HepG2 (cell line): ENCODE measurements at regions not wholly inside any gene's neighbourhood (a gene's known extent, or its start where the extent isn't known, plus 50 kb on each side); places are given as distances from the start of the nearest gene placed in this dataset.

Experiments
- ATAC-seq: fragments of 200-7000 bp; cut with Tn5 transposase; 3 replicates; pipeline ENCODE4 v1.9.1; 2020; ENCODE audit warnings: mild to moderate bottlenecking, moderate library complexity
- BruUV-seq: library from RNA; stranded (reverse); fragments of 400-500 nt; replicated peaks from 2 replicates; lab custom pipeline; 2021; lab: Mats Ljungman, UMichigan
- CTCF ChIA-PET: fragments of 300-600 bp; formaldehyde crosslinking; extraction: SDS; loops from one replicate; lab custom pipeline; 2021; ENCODE audit warnings: low total read pairs, inconsistent platforms, low intra/inter-chr PET ratio; lab: Yijun Ruan, JAX
- POLR2A ChIA-PET: fragments of 350-600 bp; sonication (Branson Sonifier 250); formaldehyde crosslinking; loops from one replicate; lab custom pipeline; 2020; ENCODE audit warnings: antibody characterized with exemption, inconsistent platforms; lab: Yijun Ruan, JAX
- DNase-seq: peaks from one replicate; pipeline ENCODE4 v3.0.0-alpha.2; 2015; ENCODE audit warnings: low spot score
- FAIRE-seq: peaks from 3 replicates; lab custom pipeline; 2011; peaks lifted over from hg19 to GRCh38; lab: Jason Lieb, UNC
- H2AFZ ChIP-seq: one replicate; pipeline ENCODE4 v1.6.1; 2011; ENCODE audit warnings: low read length, inconsistent platforms
- H3K27ac ChIP-seq: fragments of 300-600 bp; 3 replicates; pipeline ENCODE4 v1.8.0; 2011; ENCODE audit warnings: mixed run types, mild to moderate bottlenecking, mixed read lengths, low read length, inconsistent platforms; ENCODE audit not compliant: insufficient read depth; ENCODE audit errors: extremely low read length
- H3K27me3 ChIP-seq, 2 experiments: fragments of 200-600 bp in 1 of 2; 2 replicates in 1 of 2; 3 replicates in 1 of 2; pipeline versions ENCODE4 v1.6.0 to v1.8.0; 2011; ENCODE audit warnings: low read length in 2 of 2, mild to moderate bottlenecking in 2 of 2, moderate library complexity in 2 of 2, inconsistent platforms in 1 of 2; ENCODE audit not compliant: insufficient read depth in 2 of 2, control insufficient read depth in 1 of 2
- H3K36me3 ChIP-seq, 2 experiments: fragments of 200-600 bp in 1 of 2; replicated peaks in 1 of 2; 2 replicates in 1 of 2; 3 replicates in 1 of 2; pipeline versions ENCODE4 v1.5.1 to v1.8.0; 2011; ENCODE audit warnings: low read length in 2 of 2, inconsistent platforms in 1 of 2; ENCODE audit not compliant: insufficient read depth in 2 of 2, control insufficient read depth in 1 of 2
- H3K4me1 ChIP-seq: 2 replicates; pipeline ENCODE4 v1.5.1; 2012; ENCODE audit warnings: low read length, inconsistent platforms; ENCODE audit not compliant: insufficient read depth
- H3K4me2 ChIP-seq: 2 replicates; pipeline ENCODE4 v1.6.0; 2011; ENCODE audit warnings: low read depth, low read length, inconsistent platforms
- H3K4me3 ChIP-seq, 3 experiments: fragments of 200-600 bp in 1 of 3; sonication (generic), shearing (Covaris generic) in 1 of 3; replicated peaks in 1 of 3; 2 replicates each; pipeline ENCODE4 v1.5.1; 2011 to 2016; ENCODE audit warnings: low read length in 3 of 3, inconsistent platforms in 2 of 3, low read depth in 2 of 3, mild to moderate bottlenecking in 2 of 3, control low read depth in 1 of 3, mixed read lengths in 1 of 3; ENCODE audit not compliant: insufficient read depth in 1 of 3
- H3K79me2 ChIP-seq: one replicate; pipeline ENCODE4 v1.6.1; 2011; ENCODE audit warnings: low read length, inconsistent platforms; ENCODE audit not compliant: insufficient read depth
- H3K9ac ChIP-seq: 2 replicates; pipeline ENCODE4 v1.6.0; 2011; ENCODE audit warnings: mild to moderate bottlenecking, low read depth, low read length, inconsistent platforms; ENCODE audit not compliant: insufficient read depth
- H3K9me3 ChIP-seq: 2 replicates; pipeline ENCODE4 v1.5.1; 2012; ENCODE audit warnings: mild to moderate bottlenecking, low read length
- H4K20me1 ChIP-seq: 2 replicates; pipeline ENCODE4 v1.6.0; 2011; ENCODE audit warnings: inconsistent platforms, mild to moderate bottlenecking, low read length, moderate library complexity; ENCODE audit not compliant: insufficient read depth
- BHLHE40 ChIP-seq: IDR thresholded peaks from 2 replicates; pipeline ENCODE4 v1.6.1; 2011; ENCODE audit warnings: low read length, improper control_type of control experiment
- GATA4 ChIP-seq: sonication (generic); IDR thresholded peaks from 2 replicates; pipeline ENCODE4 v1.6.1; 2016; ENCODE audit warnings: antibody characterized with exemption, low read depth, borderline replicate concordance
- HIVEP1 ChIP-seq: sonication (generic); formaldehyde crosslinking; IDR thresholded peaks from 2 replicates; pipeline ENCODE4 v1.4.0; 2020; ENCODE audit warnings: mild to moderate bottlenecking, missing genetic modification reagents
- MBNL3 ChIP-seq: fragments of 250-450 bp; sonication (Bioruptor Pico); conservative IDR thresholded peaks from 2 replicates; pipeline ENCODE4 v1.8.0; 2022; ENCODE audit warnings: mild to moderate bottlenecking, inconsistent platforms
- NFYB ChIP-seq: sonication (generic); formaldehyde crosslinking; IDR thresholded peaks from 2 replicates; pipeline ENCODE4 v1.4.0; 2020; ENCODE audit warnings: missing genetic modification reagents
- SNAI1 ChIP-seq: sonication (generic); formaldehyde crosslinking; IDR thresholded peaks from 2 replicates; pipeline ENCODE4 v1.5.0; 2020; ENCODE audit warnings: mild to moderate bottlenecking, missing genetic modification reagents, borderline replicate concordance
- TAF15 ChIP-seq: fragments of 200-400 bp; formaldehyde crosslinking; IDR thresholded peaks from one replicate; pipeline ENCODE4 v1.6.1; 2018; ENCODE audit warnings: mild to moderate bottlenecking, low read depth, low read length; ENCODE audit not compliant: poor library complexity, severe bottlenecking
- TOE1 ChIP-seq: sonication (generic); formaldehyde crosslinking; IDR thresholded peaks from 2 replicates; pipeline ENCODE4 v1.4.0; 2020; ENCODE audit warnings: mild to moderate bottlenecking, missing genetic modification reagents
- ZEB1 ChIP-seq: IDR thresholded peaks from 2 replicates; pipeline ENCODE4 v1.6.1; 2012; ENCODE audit warnings: mild to moderate bottlenecking, low read depth, inconsistent platforms; ENCODE audit not compliant: insufficient replicate concordance
- ZNF580 ChIP-seq: IDR thresholded peaks from 2 replicates; pipeline ENCODE4 v1.6.1; 2016; ENCODE audit warnings: low read depth, borderline replicate concordance
- ZNF616 ChIP-seq: sonication (generic); formaldehyde crosslinking; IDR thresholded peaks from 2 replicates; pipeline ENCODE4 v1.5.0; 2020; ENCODE audit warnings: low read depth, mild to moderate bottlenecking, missing genetic modification reagents
- ZNF629 ChIP-seq: sonication (generic); formaldehyde crosslinking; conservative IDR thresholded peaks from 2 replicates; pipeline ENCODE4 v1.5.0; 2020; ENCODE audit warnings: missing genetic modification reagents
- ZNF75D ChIP-seq: sonication (generic); formaldehyde crosslinking; IDR thresholded peaks from 2 replicates; pipeline ENCODE4 v1.8.1; 2023; ENCODE audit warnings: missing genetic modification reagents, mild to moderate bottlenecking, borderline replicate concordance
- ZNF891 ChIP-seq: sonication (generic); formaldehyde crosslinking; IDR thresholded peaks from 2 replicates; pipeline ENCODE4 v1.5.0; 2020; ENCODE audit warnings: mild to moderate bottlenecking, missing genetic modification reagents
- WGBS: methylation state at CpG from one replicate; pipeline ENCODE4 v1.1.6; 2017; ENCODE audit warnings: low lambda C conversion rate; 5-methylcytosine and 5-hydroxymethylcytosine counted together
- in situ Hi-C: cut with HindIII; loops from 2 replicates; pipeline ENCODE4 v1.10.0; 2017; ENCODE audit warnings: low pct_unique_long_range_greater_than_20kb; ENCODE audit not compliant: extremely low pct_ligation_motif_present
- intact Hi-C: fragments of 100-400 bp; cut with micrococcal nuclease; formaldehyde crosslinking; loops from one replicate; pipeline ENCODE4 v1.10.0; 2022; ENCODE audit not compliant: unreplicated experiment
- TF ChIP-seq, protein P1 (sequence below): sonication (generic); formaldehyde crosslinking; IDR thresholded peaks from 2 replicates; pipeline ENCODE4 v1.4.0; 2020; ENCODE audit warnings: missing genetic modification reagents, borderline replicate concordance
- TF ChIP-seq, protein P2 (sequence below): sonication (generic); formaldehyde crosslinking; IDR thresholded peaks from 2 replicates; pipeline ENCODE4 v1.5.1; 2020; ENCODE audit warnings: mild to moderate bottlenecking, missing genetic modification reagents, moderate library complexity

DNA sequence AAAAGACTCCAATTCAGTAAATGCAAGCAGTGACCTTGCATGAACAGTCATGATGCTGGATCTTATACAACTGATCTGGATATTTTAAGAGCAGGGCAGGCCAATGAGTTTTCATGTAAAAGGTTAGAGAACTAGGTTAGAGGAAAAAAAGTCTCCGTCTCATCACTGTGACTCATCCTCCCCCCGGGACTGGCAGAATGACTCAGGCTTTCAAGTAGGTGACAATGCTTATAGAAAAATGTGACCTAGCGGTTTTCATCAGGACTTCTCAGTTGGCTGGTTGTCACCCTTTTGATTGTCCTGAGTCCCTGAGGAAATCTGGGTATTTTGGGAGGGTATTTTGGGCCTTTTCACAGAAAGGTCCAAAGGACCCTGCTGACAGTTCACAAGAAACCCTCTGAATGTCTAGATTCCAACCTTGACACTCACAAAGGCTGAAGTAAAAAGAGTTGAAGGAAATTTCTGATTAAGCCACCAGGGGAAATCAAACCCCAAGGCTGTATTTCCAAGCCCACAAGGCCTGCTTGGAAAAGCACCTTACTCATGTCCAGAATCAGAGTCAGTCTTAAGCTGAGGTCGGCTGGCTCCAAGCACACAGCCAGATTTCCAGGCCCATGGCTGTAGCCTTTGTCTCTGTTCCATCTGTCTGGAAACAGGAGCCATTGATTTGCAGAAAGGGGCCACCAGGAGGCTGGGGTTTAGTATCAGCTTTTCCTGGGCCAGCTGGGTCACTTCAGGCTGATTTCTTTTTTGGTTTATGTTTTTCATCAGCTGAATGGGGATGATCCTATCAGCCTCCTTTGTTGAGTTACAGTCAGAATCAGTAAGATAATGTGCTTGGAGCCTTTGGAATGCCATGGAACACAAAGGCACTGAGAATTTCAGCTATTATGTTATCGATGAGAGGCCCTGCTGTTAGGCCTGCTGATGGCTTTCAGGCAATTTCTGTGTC is 226.4 kb upstream of the HABP2 start (continued):
- no peak for TF ChIP-seq TAF15
- TF ChIP-seq GATA4, result no peak
- no peak for TF ChIP-seq ZNF580 (CRISPR knock-in tag)
- TF ChIP-seq BHLHE40, result no peak

- Histone ChIP-seq H3K79me2 (no peaks in the 10 kb centered on the region), H3K9ac (no peak overlapping the region), H3K4me2 (no peak overlapping the region), H3K27ac (no peak overlapping the region), H3K4me1 (no peaks in the 10 kb centered on the region), H3K4me3 (no peak overlapping the region), H3K9me3 (no peaks in the 10 kb centered on the region), H3K27me3 (peaks cover 0 to 8% of the 10 kb centered on the region in 2 experiments; a peak in 2 of 5 replicates), H3K36me3 (no peaks in the 10 kb centered on the region), H4K20me1 (no peaks in the 10 kb centered on the region)
- in situ Hi-C loops (no loop called here), intact Hi-C loops (no loop called here)
- no TSS peak for BruUV-seq
- POLR2A ChIA-PET, result no interaction called here
- FAIRE-seq, result no peak
- CTCF ChIA-PET, result no interaction called here
- DNase-seq, result no peak
- WGBS, result 5% methylated on average over 2 of the region's 2 CpGs
- TF ChIP-seq MBNL3 (CRISPR knock-in tag) (no peak), ZEB1 (no peak), HIVEP1 (CRISPR knock-in tag) (no peak), ZNF891 (CRISPR knock-in tag) (no peak), NFYB (CRISPR knock-in tag) (no peak), ZNF629 (CRISPR knock-in tag) (no peak), TOE1 (no peak), SNAI1 (CRISPR knock-in tag) (no peak), ZNF75D (no peak), ZNF616 (CRISPR knock-in tag) (no peak)
- TF ChIP-seq, protein P1, sequence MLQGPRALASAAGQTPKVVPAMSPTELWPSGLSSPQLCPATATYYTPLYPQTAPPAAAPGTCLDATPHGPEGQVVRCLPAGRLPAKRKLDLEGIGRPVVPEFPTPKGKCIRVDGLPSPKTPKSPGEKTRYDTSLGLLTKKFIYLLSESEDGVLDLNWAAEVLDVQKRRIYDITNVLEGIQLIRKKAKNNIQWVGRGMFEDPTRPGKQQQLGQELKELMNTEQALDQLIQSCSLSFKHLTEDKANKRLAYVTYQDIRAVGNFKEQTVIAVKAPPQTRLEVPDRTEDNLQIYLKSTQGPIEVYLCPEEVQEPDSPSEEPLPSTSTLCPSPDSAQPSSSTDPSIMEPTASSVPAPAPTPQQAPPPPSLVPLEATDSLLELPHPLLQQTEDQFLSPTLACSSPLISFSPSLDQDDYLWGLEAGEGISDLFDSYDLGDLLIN (CRISPR knock-in tag), result no peak
- TF ChIP-seq, protein P2, sequence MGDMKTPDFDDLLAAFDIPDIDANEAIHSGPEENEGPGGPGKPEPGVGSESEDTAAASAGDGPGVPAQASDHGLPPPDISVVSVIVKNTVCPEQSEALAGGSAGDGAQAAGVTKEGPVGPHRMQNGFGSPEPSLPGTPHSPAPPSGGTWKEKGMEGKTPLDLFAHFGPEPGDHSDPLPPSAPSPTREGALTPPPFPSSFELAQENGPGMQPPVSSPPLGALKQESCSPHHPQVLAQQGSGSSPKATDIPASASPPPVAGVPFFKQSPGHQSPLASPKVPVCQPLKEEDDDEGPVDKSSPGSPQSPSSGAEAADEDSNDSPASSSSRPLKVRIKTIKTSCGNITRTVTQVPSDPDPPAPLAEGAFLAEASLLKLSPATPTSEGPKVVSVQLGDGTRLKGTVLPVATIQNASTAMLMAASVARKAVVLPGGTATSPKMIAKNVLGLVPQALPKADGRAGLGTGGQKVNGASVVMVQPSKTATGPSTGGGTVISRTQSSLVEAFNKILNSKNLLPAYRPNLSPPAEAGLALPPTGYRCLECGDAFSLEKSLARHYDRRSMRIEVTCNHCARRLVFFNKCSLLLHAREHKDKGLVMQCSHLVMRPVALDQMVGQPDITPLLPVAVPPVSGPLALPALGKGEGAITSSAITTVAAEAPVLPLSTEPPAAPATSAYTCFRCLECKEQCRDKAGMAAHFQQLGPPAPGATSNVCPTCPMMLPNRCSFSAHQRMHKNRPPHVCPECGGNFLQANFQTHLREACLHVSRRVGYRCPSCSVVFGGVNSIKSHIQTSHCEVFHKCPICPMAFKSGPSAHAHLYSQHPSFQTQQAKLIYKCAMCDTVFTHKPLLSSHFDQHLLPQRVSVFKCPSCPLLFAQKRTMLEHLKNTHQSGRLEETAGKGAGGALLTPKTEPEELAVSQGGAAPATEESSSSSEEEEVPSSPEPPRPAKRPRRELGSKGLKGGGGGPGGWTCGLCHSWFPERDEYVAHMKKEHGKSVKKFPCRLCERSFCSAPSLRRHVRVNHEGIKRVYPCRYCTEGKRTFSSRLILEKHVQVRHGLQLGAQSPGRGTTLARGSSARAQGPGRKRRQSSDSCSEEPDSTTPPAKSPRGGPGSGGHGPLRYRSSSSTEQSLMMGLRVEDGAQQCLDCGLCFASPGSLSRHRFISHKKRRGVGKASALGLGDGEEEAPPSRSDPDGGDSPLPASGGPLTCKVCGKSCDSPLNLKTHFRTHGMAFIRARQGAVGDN (CRISPR knock-in tag), result no peak
- TF ChIP-seq, all 625 proteins: peak for 0
- no peak for ATAC-seq
- H2AFZ ChIP-seq, result no peak overlapping the region
Measured at GRCh38 chr10:113329121-113329596, 223.7 kb upstream of the HABP2 start.
